NCI-H345 treated with DMSO at 0.1 percent for 48 hours (cell line): ENCODE measurements at regions not wholly inside any gene's neighbourhood (a gene's known extent, or its start where the extent isn't known, plus 50 kb on each side); places are given as distances from the start of the nearest gene placed in this dataset.
"Not testable (repeated sequence)": the region's sequence is repeated elsewhere in the genome, so short reads cannot be mapped to it uniquely, and the experiment has no call there.

Experiments
- DNase-seq: peaks from one replicate; lab custom pipeline; 2025; ENCODE audit not compliant: unreplicated experiment; lab: John Stamatoyannopoulos, UW

DNA sequence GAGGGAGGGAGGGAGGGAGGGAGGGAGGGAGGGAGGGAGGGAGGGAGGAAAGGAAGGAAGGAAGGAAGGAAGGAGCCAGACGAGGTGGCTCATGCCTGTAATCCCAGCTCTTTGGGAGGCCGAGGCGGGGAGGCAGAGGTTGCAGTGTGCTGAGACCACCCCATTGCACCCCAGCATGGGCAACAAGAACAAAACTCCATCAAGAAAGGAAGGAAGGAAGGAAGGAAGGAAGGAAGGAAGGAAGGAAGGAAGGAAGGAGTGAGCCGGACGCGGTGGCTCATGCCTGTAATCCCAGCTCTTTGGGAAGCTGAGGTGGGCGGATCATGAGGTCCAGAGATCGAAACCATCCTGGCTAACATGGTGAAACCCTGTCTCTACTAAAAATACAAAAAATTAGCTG lies 60.8 kb upstream of the JARID2 start:
- not testable (repeated sequence) for DNase-seq

DNA sequence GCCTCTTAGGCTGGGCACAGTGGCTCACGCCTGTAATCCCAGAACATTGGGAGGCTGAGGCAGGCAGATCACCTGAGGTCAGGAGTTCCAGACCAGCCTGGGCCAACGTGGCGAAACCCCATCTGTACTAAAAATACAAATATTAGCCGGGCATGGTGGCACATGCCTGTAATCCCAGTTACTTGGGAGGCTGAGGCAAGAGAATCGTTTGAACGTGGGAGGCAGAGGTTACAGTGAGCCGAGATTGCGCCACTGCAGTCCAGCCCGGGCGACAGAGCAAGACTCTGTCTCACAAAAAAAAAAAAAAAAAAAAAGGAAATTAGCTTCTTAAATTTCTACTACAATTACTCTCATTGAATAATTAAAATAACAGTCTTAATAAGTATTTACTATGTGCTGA lies 52.4 kb upstream of the JARID2 start:
- DNase-seq: not testable (repeated sequence)

DNA sequence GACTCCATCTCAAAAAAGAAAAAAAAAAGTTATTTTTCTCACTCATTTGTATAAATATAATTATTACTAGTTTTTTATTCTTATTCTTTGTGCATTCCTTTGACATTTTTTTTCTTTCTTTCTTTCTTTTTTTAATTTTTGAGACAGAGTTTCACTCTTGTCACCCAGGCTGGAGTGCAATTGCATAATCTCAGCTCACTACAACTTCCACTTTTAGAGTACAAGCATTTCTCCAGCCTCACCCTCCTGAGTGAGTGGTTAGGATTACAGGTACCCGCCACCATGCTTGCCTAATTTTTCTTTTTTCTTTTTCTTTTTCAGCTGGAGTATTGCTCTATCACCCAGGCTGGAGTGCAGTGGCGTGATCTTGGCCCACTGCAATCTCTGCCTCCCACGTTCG lies 51.4 kb upstream of the JARID2 start:
- DNase-seq: no peak
